ENCODE measurements at regions not wholly inside any gene's neighbourhood (a gene's known extent, or its start where the extent isn't known, plus 50 kb on each side); places are given as distances from the start of the nearest gene placed in this dataset.

GRCh38 chr11:30652801-30653200 is 66.6 kb upstream of the MPPED2 start:
- no peak for DNase-seq (ENCODE audit: extremely low read depth, low read depth, low spot score)

- DNase-seq (ENCODE audit: extremely low read depth, low read depth, low spot score), result no peak
These were observed 64.1 kb upstream of the MPPED2 start for GRCh38 chr11:30650266-30650665.

Data from glomerular endothelial cell (primary cell).